SJSA1 (cell line): ENCODE measurements at regions not wholly inside any gene's neighbourhood (a gene's known extent, or its start where the extent isn't known, plus 50 kb on each side); places are given as distances from the start of the nearest gene placed in this dataset.

ENCODE experiments used
- DNase-seq, 2 experiments: peaks; one replicate each; pipeline ENCODE4 v3.0.0-alpha.2; 2015 to 2020; ENCODE audit warnings: low spot score in 2 of 2, low read depth in 1 of 2
- H3K27ac ChIP-seq: fragments of 250-450 bp; sonication (Bioruptor Pico); 2 replicates; pipeline ENCODE4 v1.5.1; 2020; ENCODE audit warnings: mild to moderate bottlenecking, moderate library complexity
- H3K27me3 ChIP-seq: fragments of 250-450 bp; sonication (Bioruptor Pico); replicated peaks from 2 replicates; pipeline ENCODE4 v1.5.1; 2020; ENCODE audit warnings: mild to moderate bottlenecking, moderate library complexity
- H3K36me3 ChIP-seq: fragments of 250-450 bp; sonication (Bioruptor Pico); 2 replicates; pipeline ENCODE4 v1.5.1; 2020; ENCODE audit warnings: mild to moderate bottlenecking
- H3K4me1 ChIP-seq: fragments of 250-450 bp; sonication (Bioruptor Pico); replicated peaks from 2 replicates; pipeline ENCODE4 v1.6.1; 2021; ENCODE audit warnings: mild to moderate bottlenecking
- H3K4me3 ChIP-seq: fragments of 250-450 bp; sonication (Bioruptor Pico); 2 replicates; pipeline ENCODE4 v1.5.1; 2020; ENCODE audit warnings: mild to moderate bottlenecking
- H3K9me3 ChIP-seq: fragments of 250-450 bp; sonication (Bioruptor Pico); replicated peaks from 2 replicates; pipeline ENCODE4 v1.5.1; 2020; ENCODE audit warnings: mild to moderate bottlenecking

DNA sequence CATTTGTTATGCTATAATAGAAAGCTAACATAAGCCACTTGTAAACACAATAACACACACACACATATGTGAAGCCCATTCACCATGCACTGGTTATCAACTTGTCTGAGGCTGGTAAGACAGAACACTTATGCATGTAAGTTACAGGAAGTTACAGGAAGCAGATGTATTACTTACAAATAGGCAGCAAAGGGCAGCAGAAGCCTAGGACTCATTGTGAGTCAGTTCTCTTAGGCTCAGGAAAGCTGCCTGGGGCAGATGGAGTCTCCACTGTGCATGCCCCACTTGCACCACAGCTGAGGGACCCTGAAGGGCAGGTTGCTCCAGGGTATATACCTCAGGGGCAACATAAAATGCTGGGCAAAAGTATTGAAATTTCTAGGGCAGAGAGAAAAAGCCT lies 748.8 kb upstream of the CCDC54 start:
- H3K4me1 ChIP-seq = no peaks in the 10 kb centered on the region
- H3K27ac ChIP-seq = no peak overlapping the region
- H3K36me3 ChIP-seq = no peaks in the 10 kb centered on the region
- no peak for DNase-seq
- H3K9me3 ChIP-seq = peaks cover 7% of the 10 kb centered on the region; the same call in 1 of the 2 replicates
- H3K27me3 ChIP-seq = no peaks in the 10 kb centered on the region
- H3K4me3 ChIP-seq = no peak overlapping the region

DNA sequence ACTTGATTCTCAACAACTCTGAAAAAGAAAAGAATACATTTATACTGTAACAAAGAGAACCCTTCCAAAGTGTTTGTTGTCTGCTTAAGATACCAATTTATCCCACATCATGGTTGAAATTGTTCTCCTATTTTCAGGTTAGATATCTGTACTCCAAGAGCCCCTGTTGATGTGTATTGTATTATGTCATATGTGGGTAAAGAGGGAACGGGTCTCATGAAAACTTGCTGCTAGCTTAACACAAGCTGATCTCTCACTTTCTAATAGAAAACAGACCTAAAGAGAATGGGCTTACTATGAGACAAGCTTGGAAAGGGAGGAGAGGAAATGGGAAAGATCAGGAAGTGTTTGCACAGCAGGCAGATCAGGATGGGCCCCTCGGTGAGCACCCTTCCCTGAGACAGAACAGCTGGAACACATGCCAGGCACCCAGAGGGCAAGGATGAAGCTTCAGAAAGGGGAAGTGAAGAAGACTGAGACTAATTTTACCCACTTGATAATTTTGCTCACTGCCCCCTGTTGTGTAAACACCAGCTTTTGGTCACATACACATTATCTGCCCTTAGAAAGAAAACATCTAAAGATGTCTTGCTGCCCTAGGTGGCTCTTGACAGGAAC lies 747.9 kb upstream of the CCDC54 start:
- H3K27ac ChIP-seq = no peak overlapping the region
- DNase-seq = no peak
- no peaks in the 10 kb centered on the region for H3K27me3 ChIP-seq
- no peaks in the 10 kb centered on the region for H3K4me1 ChIP-seq
- H3K36me3 ChIP-seq = no peaks in the 10 kb centered on the region
- peaks cover 3% of the 10 kb centered on the region; the same call in 1 of the 2 replicates for H3K9me3 ChIP-seq
- H3K4me3 ChIP-seq = no peak overlapping the region

DNA sequence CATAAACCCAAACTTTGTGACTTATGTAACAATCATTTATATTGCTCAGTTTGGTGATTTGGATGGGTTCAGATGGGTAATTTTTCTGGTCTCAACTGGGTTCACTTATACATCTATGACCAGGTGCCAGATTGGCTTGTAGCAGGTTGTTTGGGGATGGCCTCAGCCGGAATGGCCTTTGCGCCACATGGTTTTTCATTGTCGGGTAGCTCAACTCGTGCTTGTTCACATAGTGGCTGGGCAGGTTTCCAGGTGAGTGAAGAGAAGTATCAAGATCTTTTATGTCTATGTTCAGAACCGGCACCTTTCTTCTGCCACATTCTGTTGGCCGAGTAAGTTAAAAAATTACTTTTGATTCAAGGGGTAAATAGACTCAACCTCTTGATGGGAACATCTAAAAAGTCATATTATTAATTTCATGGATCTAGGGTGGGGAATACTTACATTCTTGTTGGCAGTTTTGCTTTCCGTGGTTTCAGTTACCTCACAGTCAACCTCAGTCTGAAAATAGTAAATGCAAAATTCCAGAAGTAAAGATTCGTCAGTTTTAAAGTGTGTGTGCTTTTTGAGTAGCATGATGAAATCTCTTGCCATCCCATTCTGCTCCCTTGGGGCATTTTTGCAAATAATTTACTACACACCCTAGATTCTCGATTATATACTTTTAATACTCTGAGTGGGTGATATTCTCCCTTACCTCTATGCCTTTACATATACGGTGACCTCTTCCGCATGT lies 745.7 kb upstream of the CCDC54 start:
- DNase-seq = no peak
- peaks cover 13% of the 10 kb centered on the region for H3K4me1 ChIP-seq
- H3K9me3 ChIP-seq = no peaks in the 10 kb centered on the region
- no peaks in the 10 kb centered on the region for H3K27me3 ChIP-seq
- H3K4me3 ChIP-seq = no peak overlapping the region
- H3K27ac ChIP-seq = no peak overlapping the region
- no peaks in the 10 kb centered on the region for H3K36me3 ChIP-seq

DNA sequence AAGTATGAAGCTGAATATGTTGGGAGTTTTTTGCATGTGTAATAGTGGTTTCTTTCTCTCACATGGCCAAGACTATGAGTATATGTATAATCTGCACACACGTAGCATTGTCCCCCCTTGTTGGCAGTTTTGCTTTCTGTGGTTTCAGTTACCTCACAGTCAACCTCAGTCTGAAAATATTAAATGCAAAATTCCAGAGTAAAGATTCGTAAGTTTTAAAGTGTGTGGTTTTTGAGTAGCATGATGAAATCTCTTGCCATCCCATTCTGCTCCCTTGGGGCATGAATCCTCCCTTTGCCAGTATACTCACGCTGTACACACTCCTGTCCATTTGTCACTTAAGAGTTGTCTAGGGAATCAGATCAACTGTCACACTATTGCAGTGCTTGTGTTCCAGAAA lies 742.0 kb upstream of the CCDC54 start:
- H3K4me1 ChIP-seq = peaks cover 13% of the 10 kb centered on the region
- DNase-seq = peak; percentile 35 to 57
- no peaks in the 10 kb centered on the region for H3K9me3 ChIP-seq
- peak overlapping the region; percentile 62 for H3K27ac ChIP-seq
- H3K36me3 ChIP-seq = no peaks in the 10 kb centered on the region
- H3K27me3 ChIP-seq = no peaks in the 10 kb centered on the region
- no peak overlapping the region for H3K4me3 ChIP-seq

DNA sequence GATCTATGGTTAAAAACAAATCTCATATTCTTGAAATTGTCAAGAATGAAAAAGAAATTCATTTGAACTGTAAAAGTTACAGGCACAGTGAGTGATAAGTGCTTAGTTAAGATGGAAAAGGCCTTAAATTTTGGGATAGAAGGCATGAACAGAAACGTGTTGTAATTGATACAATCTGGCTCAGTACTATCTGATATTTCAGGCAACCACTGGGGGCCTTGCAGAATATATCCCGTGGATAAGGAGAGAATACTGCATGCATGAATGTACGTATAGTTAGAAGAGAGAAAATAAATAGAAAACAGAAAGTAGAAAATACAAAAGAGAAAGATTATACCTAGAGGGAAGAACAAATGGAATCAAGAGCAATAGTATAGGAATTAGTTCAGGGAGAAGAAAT lies 741.4 kb upstream of the CCDC54 start:
- peak overlapping the region; percentile 62 for H3K27ac ChIP-seq
- peaks cover 13% of the 10 kb centered on the region for H3K4me1 ChIP-seq
- no peaks in the 10 kb centered on the region for H3K27me3 ChIP-seq
- DNase-seq = no peak
- H3K4me3 ChIP-seq = no peak overlapping the region
- no peaks in the 10 kb centered on the region for H3K36me3 ChIP-seq
- H3K9me3 ChIP-seq = no peaks in the 10 kb centered on the region

DNA sequence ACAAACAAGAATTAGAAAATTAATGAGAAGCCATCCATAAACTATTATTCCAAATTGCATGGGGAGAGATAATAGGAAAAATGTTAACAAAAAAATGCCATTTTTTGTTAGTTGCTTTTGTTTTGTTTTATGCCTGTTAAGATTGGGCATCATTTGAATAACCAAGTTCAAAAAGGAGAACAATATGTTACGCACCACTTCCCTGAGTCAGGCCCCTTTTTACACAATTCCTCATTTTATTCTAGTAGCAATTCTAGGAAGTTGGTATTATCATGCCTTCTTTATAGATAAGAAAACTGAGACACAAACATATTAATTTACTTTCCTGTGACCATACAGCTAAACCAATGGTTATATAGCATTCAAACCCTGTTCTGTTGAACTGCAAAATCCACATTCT lies 736.9 kb upstream of the CCDC54 start:
- Histone ChIP-seq H3K9me3 (no peaks in the 10 kb centered on the region), H3K4me3 (no peak overlapping the region), H3K4me1 (peaks cover 6% of the 10 kb centered on the region), H3K27ac (no peak overlapping the region), H3K36me3 (no peaks in the 10 kb centered on the region), H3K27me3 (no peaks in the 10 kb centered on the region)
- DNase-seq = no peak

DNA sequence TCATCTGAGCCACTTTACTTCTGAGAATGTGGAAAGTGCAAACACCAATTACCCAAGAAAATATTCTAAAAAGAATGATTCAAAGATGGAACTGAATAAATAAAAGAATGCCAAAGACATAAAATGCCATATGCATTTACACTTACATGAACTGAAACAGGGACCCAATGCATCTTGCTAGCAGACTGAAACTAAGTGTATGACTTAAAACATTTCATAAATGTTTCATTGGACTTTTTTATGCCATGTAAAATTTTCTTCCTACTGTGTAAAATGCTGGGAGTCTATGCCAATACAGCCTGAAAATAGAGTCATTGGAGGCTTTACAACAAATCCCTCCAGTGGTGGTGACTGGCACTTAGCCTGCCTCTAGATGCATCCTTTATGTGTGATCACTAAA lies 735.1 kb upstream of the CCDC54 start:
- no peaks in the 10 kb centered on the region for H3K4me1 ChIP-seq

DNA sequence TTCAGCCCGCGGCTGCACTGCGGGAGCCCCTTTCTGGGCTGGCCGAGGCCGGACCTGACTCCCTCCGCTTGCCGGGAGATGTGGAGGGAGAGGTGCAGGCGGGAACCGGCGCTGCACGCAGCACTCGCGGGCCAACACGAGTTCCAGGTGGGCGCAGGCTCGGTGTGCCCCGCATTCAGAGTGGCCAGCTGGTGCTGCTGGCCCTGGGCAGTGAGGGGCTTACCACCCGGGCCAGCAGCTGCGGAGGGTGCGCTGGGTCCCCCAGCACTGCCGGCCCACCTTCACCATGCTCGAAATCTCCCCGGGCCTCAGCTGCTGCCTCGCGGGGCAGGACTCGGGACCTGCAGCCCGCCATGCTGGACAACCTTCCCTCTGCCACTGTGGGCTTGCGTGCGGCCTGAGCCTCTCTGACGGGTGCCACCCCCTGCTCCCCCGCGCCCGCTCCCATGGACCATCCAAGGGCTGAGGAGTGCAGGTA lies 733.5 kb upstream of the CCDC54 start:
- H3K4me1 ChIP-seq = no peaks in the 10 kb centered on the region
- H3K27ac ChIP-seq = no peak overlapping the region
- DNase-seq = no peak
- H3K4me3 ChIP-seq = no peak overlapping the region
- H3K36me3 ChIP-seq = no peaks in the 10 kb centered on the region
- no peaks in the 10 kb centered on the region for H3K9me3 ChIP-seq
- no peaks in the 10 kb centered on the region for H3K27me3 ChIP-seq

More for the DNA sequence above, 735.1 kb upstream of the CCDC54 start:
- Histone ChIP-seq H3K36me3 (no peaks in the 10 kb centered on the region), H3K4me3 (no peak overlapping the region), H3K27ac (no peak overlapping the region), H3K9me3 (no peaks in the 10 kb centered on the region), H3K27me3 (no peaks in the 10 kb centered on the region)
- no peak for DNase-seq

DNA sequence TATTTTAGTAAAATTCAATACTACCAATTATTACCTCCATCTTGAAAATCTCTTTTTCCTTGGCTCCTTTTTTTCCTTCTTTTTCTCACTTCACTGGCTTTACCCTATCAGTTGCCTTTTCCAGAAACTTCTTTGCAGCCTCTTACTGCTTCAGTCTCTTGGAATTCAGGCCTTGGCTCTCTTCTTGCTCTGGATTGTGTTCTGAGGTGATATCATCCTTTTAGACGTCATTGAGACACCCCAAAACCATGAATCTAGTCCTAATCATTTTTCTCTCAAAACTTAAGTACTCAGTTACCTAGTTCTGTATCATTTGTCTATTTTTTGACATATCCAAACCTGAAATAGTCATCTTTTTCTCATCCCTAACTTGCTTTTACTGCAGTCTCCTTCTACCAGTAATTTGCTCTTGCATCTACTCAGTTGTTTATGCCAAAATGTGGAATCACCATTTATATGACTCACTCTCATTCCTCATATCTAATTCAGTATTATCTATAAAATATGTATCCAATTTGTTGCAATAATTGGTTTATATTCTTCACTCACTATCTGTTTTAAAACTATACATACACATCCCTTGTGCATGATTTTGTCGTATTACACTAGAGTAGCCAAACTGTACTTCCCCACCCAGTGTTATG lies 703.2 kb upstream of the CCDC54 start:
- H3K36me3 ChIP-seq = no peaks in the 10 kb centered on the region
- no peaks in the 10 kb centered on the region for H3K27me3 ChIP-seq
- H3K27ac ChIP-seq = no peak overlapping the region
- H3K9me3 ChIP-seq = no peaks in the 10 kb centered on the region
- H3K4me1 ChIP-seq = no peaks in the 10 kb centered on the region
- no peak overlapping the region for H3K4me3 ChIP-seq
- DNase-seq = no peak

DNA sequence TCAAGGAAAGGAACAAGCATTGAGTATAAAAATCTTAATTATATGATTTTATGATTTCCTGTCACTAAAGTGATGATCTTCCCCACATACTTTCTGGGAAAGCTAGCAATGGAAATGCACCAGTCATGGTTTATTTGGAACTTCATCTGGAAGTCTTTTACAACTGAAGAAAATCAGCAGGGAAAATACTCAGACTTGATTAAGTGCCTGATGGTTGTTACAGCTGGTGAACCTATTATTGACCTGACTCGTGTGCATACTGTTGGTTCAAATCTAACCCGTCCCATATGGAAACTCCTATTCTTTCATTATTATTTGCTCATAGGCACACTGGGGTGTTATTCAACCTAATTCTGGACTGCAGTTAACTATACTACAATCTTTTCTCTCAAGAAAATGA lies 701.8 kb upstream of the CCDC54 start:
- Histone ChIP-seq H3K36me3 (no peaks in the 10 kb centered on the region), H3K4me1 (no peaks in the 10 kb centered on the region), H3K27ac (no peak overlapping the region), H3K9me3 (no peaks in the 10 kb centered on the region), H3K27me3 (no peaks in the 10 kb centered on the region), H3K4me3 (no peak overlapping the region)
- no peak for DNase-seq

DNA sequence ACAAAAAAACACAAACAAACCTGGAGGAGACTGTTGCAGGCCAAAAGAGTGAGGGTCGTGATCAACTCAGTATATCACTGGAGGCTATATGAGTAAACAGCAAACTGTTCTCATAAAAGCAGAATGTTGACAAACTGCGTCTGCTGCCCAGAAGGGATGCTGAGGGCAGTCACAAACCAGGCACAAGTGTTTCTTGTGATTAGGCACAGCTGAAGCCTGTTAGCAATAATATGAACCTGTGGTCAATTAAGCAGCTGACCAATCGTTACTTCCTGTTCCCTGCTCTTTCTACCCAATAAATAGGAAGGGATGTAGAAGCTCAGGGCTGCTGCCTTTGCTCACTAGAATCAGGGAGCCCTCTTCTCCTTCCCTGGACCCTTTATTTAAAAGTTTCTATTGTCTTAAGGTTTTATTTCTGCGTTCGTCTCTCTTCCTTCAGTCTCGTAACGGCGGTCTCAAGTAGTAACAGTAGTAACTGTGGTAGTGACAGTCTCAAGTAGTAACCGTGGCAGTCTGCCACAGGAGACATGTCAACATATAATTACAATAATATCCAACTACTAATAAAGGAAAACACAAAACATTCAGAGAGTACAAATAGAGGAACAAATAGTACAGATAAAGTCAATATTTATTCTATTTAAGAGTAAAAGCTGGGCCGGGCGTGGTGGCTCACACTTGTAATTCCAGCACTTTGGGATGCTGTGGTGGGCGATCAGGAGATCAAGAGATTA lies 698.4 kb upstream of the CCDC54 start:
- Histone ChIP-seq H3K4me3 (no peak overlapping the region), H3K27ac (no peak overlapping the region), H3K9me3 (no peaks in the 10 kb centered on the region), H3K36me3 (no peaks in the 10 kb centered on the region), H3K4me1 (peaks cover 4% of the 10 kb centered on the region; the same call in 1 of the 2 replicates), H3K27me3 (no peaks in the 10 kb centered on the region)
- no peak for DNase-seq

DNA sequence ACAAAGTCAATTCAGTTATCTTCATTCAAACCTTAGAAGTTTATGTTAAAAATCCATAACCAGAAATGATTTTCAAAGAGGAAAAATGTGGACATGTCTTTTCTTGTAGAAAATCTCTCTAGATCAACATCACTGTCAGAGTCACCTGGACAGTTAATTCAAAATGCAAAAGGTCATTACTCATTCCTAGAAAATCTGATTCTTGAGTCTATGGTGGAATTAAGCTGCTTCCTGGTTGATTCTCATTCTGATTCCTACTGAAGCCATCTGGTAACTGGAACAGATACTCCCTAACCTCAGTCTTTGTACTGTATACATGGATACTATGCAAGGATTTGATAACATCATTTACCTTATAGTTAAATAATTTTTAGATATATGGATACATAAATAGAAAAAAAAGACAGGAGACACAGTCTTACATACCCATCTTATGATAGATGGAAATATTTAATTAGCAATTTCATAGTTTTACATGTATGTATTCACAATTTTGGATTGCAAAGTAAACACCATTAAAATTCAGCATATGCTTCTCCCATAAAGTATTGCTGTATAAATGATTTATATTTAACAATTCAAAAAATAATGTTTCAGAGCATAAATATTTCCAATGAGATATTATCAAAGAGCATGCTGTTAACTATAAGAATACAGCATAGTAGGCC lies 693.2 kb upstream of the CCDC54 start:
- Histone ChIP-seq H3K4me3 (no peak overlapping the region), H3K36me3 (no peaks in the 10 kb centered on the region), H3K9me3 (no peaks in the 10 kb centered on the region), H3K4me1 (peaks cover 4% of the 10 kb centered on the region; the same call in 1 of the 2 replicates), H3K27me3 (no peaks in the 10 kb centered on the region), H3K27ac (no peak overlapping the region)
- no peak for DNase-seq

DNA sequence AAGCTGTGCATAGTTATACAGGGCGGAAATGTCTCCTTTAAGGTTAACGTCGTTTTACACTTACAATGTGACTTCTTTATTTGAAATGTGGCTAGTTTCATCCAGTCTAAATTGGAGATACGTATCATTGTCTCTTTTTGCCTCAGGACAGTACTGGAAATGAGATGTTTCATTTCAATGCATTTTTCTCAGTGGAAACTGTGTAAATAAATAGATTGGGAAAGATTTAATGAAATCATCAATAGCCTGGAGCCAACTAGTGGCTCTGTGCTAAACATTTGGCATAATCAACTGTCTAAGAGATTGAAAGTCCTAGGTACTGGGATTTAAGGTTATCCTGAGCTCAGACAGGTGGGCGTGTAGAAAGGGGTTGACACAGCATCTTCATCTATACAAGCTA lies 691.5 kb upstream of the CCDC54 start:
- H3K27me3 ChIP-seq = no peaks in the 10 kb centered on the region
- no peaks in the 10 kb centered on the region for H3K9me3 ChIP-seq
- H3K4me3 ChIP-seq = no peak overlapping the region
- no peak for DNase-seq
- peaks cover 4% of the 10 kb centered on the region; the same call in 1 of the 2 replicates for H3K4me1 ChIP-seq
- H3K27ac ChIP-seq = no peak overlapping the region
- no peaks in the 10 kb centered on the region for H3K36me3 ChIP-seq
